ENCODE measurements at regions not wholly inside any gene's neighbourhood (a gene's known extent, or its start where the extent isn't known, plus 50 kb on each side); places are given as distances from the start of the nearest gene placed in this dataset.

- peaks cover 16% of the 10 kb centered on the region; the same call in 1 of the 2 replicates for H3K9me3 ChIP-seq (ENCODE audit: insufficient read depth, low read length)
- no peaks in the 10 kb centered on the region for H3K36me3 ChIP-seq (replicated peaks; ENCODE audit: low read depth, low read length)
- no peaks in the 10 kb centered on the region; the same call in 1 of the 2 replicates for H3K27me3 ChIP-seq (ENCODE audit: low read depth, low read length)
- H3K9ac ChIP-seq (ENCODE audit: low read length), result no peak overlapping the region
- H4K20me1 ChIP-seq (ENCODE audit: insufficient read depth, low read length), result no peaks in the 10 kb centered on the region
- H3K4me3 ChIP-seq (ENCODE audit: low read length), result no peak overlapping the region
- H3K4me1 ChIP-seq (ENCODE audit: low read length), result peaks cover 17% of the 10 kb centered on the region
- H2AFZ ChIP-seq (ENCODE audit: low read depth, low read length), result no peak overlapping the region
- H3K27ac ChIP-seq (ENCODE audit: low read length), result no peak overlapping the region
- TF ChIP-seq CTCF (IDR thresholded peaks at IDR 0.05; ENCODE audit: low read depth, low read length), result no peak
- TF ChIP-seq EZH2phosphoT487 (IDR thresholded peaks at IDR 0.05; ENCODE audit: low read depth), result no peak
- H3K4me2 ChIP-seq (ENCODE audit: low read length), result no peak overlapping the region
- H3K79me2 ChIP-seq (ENCODE audit: low read length), result no peaks in the 10 kb centered on the region
Observed at GRCh38 chr9:88925481-88925880, 65.8 kb upstream of the S1PR3 start.

GRCh38 chr9:88926781-88927505 lies 64.3 kb upstream of the S1PR3 start:
- no peaks in the 10 kb centered on the region; the same call in 1 of the 2 replicates for H3K27me3 ChIP-seq (ENCODE audit: low read depth, low read length)
- H4K20me1 ChIP-seq (ENCODE audit: insufficient read depth, low read length), result no peaks in the 10 kb centered on the region
- TF ChIP-seq CTCF (IDR thresholded peaks at IDR 0.05; ENCODE audit: low read depth, low read length) (no peak), EZH2phosphoT487 (IDR thresholded peaks at IDR 0.05; ENCODE audit: low read depth) (no peak)
- H3K27ac ChIP-seq (ENCODE audit: low read length), result no peak overlapping the region
- H3K4me2 ChIP-seq (ENCODE audit: low read length), result peak overlapping the region; percentile 29; the same call in 1 of the 2 replicates
- H3K36me3 ChIP-seq (replicated peaks; ENCODE audit: low read depth, low read length), result no peaks in the 10 kb centered on the region
- no peak overlapping the region for H3K9ac ChIP-seq (ENCODE audit: low read length)
- peaks cover 8% of the 10 kb centered on the region; the same call in 1 of the 2 replicates for H3K9me3 ChIP-seq (ENCODE audit: insufficient read depth, low read length)
- H3K4me3 ChIP-seq (ENCODE audit: low read length), result no peak overlapping the region
- peaks cover 17% of the 10 kb centered on the region for H3K4me1 ChIP-seq (ENCODE audit: low read length)
- no peak overlapping the region for H2AFZ ChIP-seq (ENCODE audit: low read depth, low read length)
- no peaks in the 10 kb centered on the region for H3K79me2 ChIP-seq (ENCODE audit: low read length)

GRCh38 chr9:88927510-88927909 lies 63.8 kb upstream of the S1PR3 start:
- no peaks in the 10 kb centered on the region for H3K36me3 ChIP-seq (replicated peaks; ENCODE audit: low read depth, low read length)
- peaks cover 8% of the 10 kb centered on the region; the same call in 1 of the 2 replicates for H3K9me3 ChIP-seq (ENCODE audit: insufficient read depth, low read length)
- H3K9ac ChIP-seq (ENCODE audit: low read length), result no peak overlapping the region
- TF ChIP-seq CTCF (IDR thresholded peaks at IDR 0.05; ENCODE audit: low read depth, low read length) (no peak), EZH2phosphoT487 (IDR thresholded peaks at IDR 0.05; ENCODE audit: low read depth) (no peak)
- peaks cover 17% of the 10 kb centered on the region for H3K4me1 ChIP-seq (ENCODE audit: low read length)
- peak overlapping the region; percentile 29; the same call in 1 of the 2 replicates for H3K4me2 ChIP-seq (ENCODE audit: low read length)
- no peaks in the 10 kb centered on the region for H4K20me1 ChIP-seq (ENCODE audit: insufficient read depth, low read length)
- no peaks in the 10 kb centered on the region for H3K79me2 ChIP-seq (ENCODE audit: low read length)
- H2AFZ ChIP-seq (ENCODE audit: low read depth, low read length), result no peak overlapping the region
- H3K27me3 ChIP-seq (ENCODE audit: low read depth, low read length), result no peaks in the 10 kb centered on the region; the same call in 1 of the 2 replicates
- H3K27ac ChIP-seq (ENCODE audit: low read length), result no peak overlapping the region
- H3K4me3 ChIP-seq (ENCODE audit: low read length), result no peak overlapping the region

DNA sequence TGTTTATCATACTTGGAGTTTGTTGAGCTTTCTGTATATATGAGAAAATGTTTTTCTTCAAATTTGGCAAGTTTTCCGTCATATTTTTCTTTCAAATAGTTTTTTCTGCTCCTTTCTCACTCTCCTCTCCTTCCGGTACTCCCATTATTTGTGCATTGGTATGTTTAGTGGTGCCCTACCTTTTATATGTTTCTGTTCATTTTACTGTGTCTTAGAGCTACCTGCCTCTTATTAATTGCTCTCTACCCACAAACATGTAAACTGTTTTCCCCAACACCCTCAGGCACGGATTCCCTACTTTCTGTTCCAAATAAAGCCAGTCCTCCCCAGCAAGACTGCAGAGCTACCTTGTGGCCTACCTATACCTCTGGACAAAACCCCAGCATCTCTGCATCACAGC lies 60.6 kb upstream of the S1PR3 start:
- TF ChIP-seq EZH2phosphoT487 (IDR thresholded peaks at IDR 0.05; ENCODE audit: low read depth), result no peak
- no peak for TF ChIP-seq CTCF (IDR thresholded peaks at IDR 0.05; ENCODE audit: low read depth, low read length)
- no peaks in the 10 kb centered on the region for H3K9me3 ChIP-seq (ENCODE audit: insufficient read depth, low read length)

More for the DNA sequence above, 60.6 kb upstream of the S1PR3 start:
- Histone ChIP-seq H3K4me1 (ENCODE audit: low read length) (peaks cover 13% of the 10 kb centered on the region), H4K20me1 (ENCODE audit: insufficient read depth, low read length) (no peaks in the 10 kb centered on the region), H3K36me3 (replicated peaks; ENCODE audit: low read depth, low read length) (no peaks in the 10 kb centered on the region), H3K27ac (ENCODE audit: low read length) (no peak overlapping the region), H3K4me3 (ENCODE audit: low read length) (no peak overlapping the region), H2AFZ (ENCODE audit: low read depth, low read length) (no peak overlapping the region), H3K27me3 (ENCODE audit: low read depth, low read length) (peaks cover 2% of the 10 kb centered on the region; the same call in 1 of the 2 replicates), H3K4me2 (ENCODE audit: low read length) (no peak overlapping the region), H3K9ac (ENCODE audit: low read length) (no peak overlapping the region), H3K79me2 (ENCODE audit: low read length) (no peaks in the 10 kb centered on the region)
